GM23248 (cell line): ENCODE measurements at regions not wholly inside any gene's neighbourhood (a gene's known extent, or its start where the extent isn't known, plus 50 kb on each side); places are given as distances from the start of the nearest gene placed in this dataset.

Source experiments
- DNase-seq: peaks from one replicate; pipeline ENCODE4 v3.0.0-alpha.2; 2015
- H2AFZ ChIP-seq: fragments of 200-600 bp; sonication (generic); 2 replicates; pipeline ENCODE4 v1.6.1; 2016; ENCODE audit warnings: antibody characterized with exemption
- H3F3A ChIP-seq: fragments of 200-600 bp; sonication (generic); 2 replicates; pipeline ENCODE4 v1.6.1; 2016; ENCODE audit warnings: mild to moderate bottlenecking, antibody characterized with exemption, mixed run types; ENCODE audit not compliant: insufficient read depth
- H3K27ac ChIP-seq: fragments of 200-600 bp; sonication (generic); 2 replicates; pipeline ENCODE4 v1.5.1; 2016; ENCODE audit warnings: mild to moderate bottlenecking
- H3K27me3 ChIP-seq: fragments of 200-600 bp; sonication (generic); replicated peaks from 2 replicates; pipeline ENCODE4 v1.6.1; 2016; ENCODE audit warnings: mild to moderate bottlenecking; ENCODE audit not compliant: insufficient read depth
- H3K36me3 ChIP-seq: fragments of 200-600 bp; sonication (generic); 2 replicates; pipeline ENCODE4 v1.6.1; 2016; ENCODE audit warnings: low read depth, mild to moderate bottlenecking
- H3K4me1 ChIP-seq: fragments of 200-600 bp; sonication (generic); 2 replicates; pipeline ENCODE4 v1.6.1; 2016; ENCODE audit warnings: mild to moderate bottlenecking; ENCODE audit not compliant: insufficient read depth
- H3K4me2 ChIP-seq: fragments of 200-600 bp; sonication (generic); one replicate; pipeline ENCODE4 v1.6.1; 2016; ENCODE audit warnings: mild to moderate bottlenecking; ENCODE audit not compliant: unreplicated experiment
- H3K4me3 ChIP-seq: fragments of 200-600 bp; sonication (generic); 2 replicates; pipeline ENCODE4 v1.5.1; 2016; ENCODE audit warnings: mild to moderate bottlenecking
- H3K79me2 ChIP-seq: fragments of 200-600 bp; sonication (generic); 2 replicates; pipeline ENCODE4 v1.6.1; 2016; ENCODE audit warnings: mild to moderate bottlenecking; ENCODE audit not compliant: insufficient read depth
- H3K9ac ChIP-seq: fragments of 200-600 bp; sonication (generic); 2 replicates; pipeline ENCODE4 v1.6.1; 2016; ENCODE audit warnings: mild to moderate bottlenecking
- H3K9me2 ChIP-seq: fragments of 200-600 bp; sonication (generic); 2 replicates; pipeline ENCODE4 v1.6.1; 2016; ENCODE audit warnings: mixed run types, mild to moderate bottlenecking, moderate library complexity; ENCODE audit not compliant: insufficient read depth
- H3K9me3 ChIP-seq: fragments of 200-600 bp; sonication (generic); one replicate; pipeline ENCODE4 v1.6.1; 2017; ENCODE audit warnings: low read depth
- H4K20me1 ChIP-seq: fragments of 200-600 bp; sonication (generic); 2 replicates; pipeline ENCODE4 v1.6.0; 2016; ENCODE audit not compliant: insufficient read depth
- EZH2 ChIP-seq: fragments of 200-600 bp; sonication (generic); IDR thresholded peaks from 2 replicates; pipeline ENCODE4 v1.6.1; 2018; ENCODE audit warnings: antibody characterized with exemption, mild to moderate bottlenecking; ENCODE audit not compliant: insufficient read depth, poor library complexity, severe bottlenecking
- EZH2phosphoT487 ChIP-seq: fragments of 200-600 bp; sonication (generic); IDR thresholded peaks from 2 replicates; pipeline ENCODE4 v1.6.1; 2018; ENCODE audit warnings: antibody characterized with exemption, moderate library complexity, mild to moderate bottlenecking, low read depth; ENCODE audit not compliant: insufficient read depth
- WGBS, 2 experiments: methylation state at CpG; one replicate each; pipeline ENCODE4 v1.1.6; 2015 to 2017; ENCODE audit warnings: low lambda C conversion rate in 2 of 2, low coverage in 1 of 2; ENCODE audit errors: missing lambda C conversion rate in 2 of 2; 5-methylcytosine and 5-hydroxymethylcytosine counted together
- in situ Hi-C: fragments of 300-500 bp; cut with MboI; formaldehyde crosslinking; loops from 2 replicates; pipeline ENCODE4 v1.15.0; 2020

GRCh38 chr14:87229131-87229530 lies 763.9 kb downstream of the GALC start:
- Histone ChIP-seq H3K9me2 (no peaks in the 10 kb centered on the region), H2AFZ (no peak overlapping the region), H3K9me3 (no peaks in the 10 kb centered on the region), H3K4me2 (no peak overlapping the region), H3K36me3 (no peaks in the 10 kb centered on the region), H3K27ac (no peak overlapping the region), H3K4me3 (no peak overlapping the region), H4K20me1 (no peaks in the 10 kb centered on the region), H3K79me2 (no peaks in the 10 kb centered on the region), H3K9ac (no peak overlapping the region), H3F3A (no peaks in the 10 kb centered on the region), H3K27me3 (no peaks in the 10 kb centered on the region), H3K4me1 (no peaks in the 10 kb centered on the region)
- in situ Hi-C loops: no loop called here
- DNase-seq: no peak
- 8 to 9% methylated on average over 1 of the region's 1 CpG for WGBS, 2 experiments
- TF ChIP-seq EZH2 (no peak), EZH2phosphoT487 (no peak)

GRCh38 chr14:87217023-87217422 lies 776.0 kb downstream of the GALC start:
- Histone ChIP-seq H3K27ac (no peak overlapping the region), H2AFZ (no peak overlapping the region), H4K20me1 (no peaks in the 10 kb centered on the region), H3K4me1 (no peaks in the 10 kb centered on the region), H3F3A (no peaks in the 10 kb centered on the region), H3K4me2 (no peak overlapping the region), H3K4me3 (no peak overlapping the region), H3K9ac (no peak overlapping the region), H3K9me3 (no peaks in the 10 kb centered on the region), H3K79me2 (no peaks in the 10 kb centered on the region), H3K9me2 (0 out of 2 replicates have a peak, but pooled peaks cover 3% of the 10 kb centered on the region), H3K36me3 (no peaks in the 10 kb centered on the region), H3K27me3 (no peaks in the 10 kb centered on the region)
- TF ChIP-seq EZH2phosphoT487 (no peak), EZH2 (no peak)
- no peak for DNase-seq
- in situ Hi-C loops: no loop called here
- 17 to 31% methylated on average over 3 of the region's 3 CpGs for WGBS, 2 experiments

GRCh38 chr14:87214558-87214957 lies 778.4 kb downstream of the GALC start:
- no peaks in the 10 kb centered on the region for H3K9me3 ChIP-seq
- TF ChIP-seq EZH2phosphoT487 (no peak), EZH2 (no peak)
- no peak overlapping the region for H3K4me2 ChIP-seq
- no peak overlapping the region for H3K9ac ChIP-seq
- H3K27me3 ChIP-seq: no peaks in the 10 kb centered on the region
- H3K79me2 ChIP-seq: no peaks in the 10 kb centered on the region
- no peaks in the 10 kb centered on the region for H3K36me3 ChIP-seq
- no peaks in the 10 kb centered on the region for H4K20me1 ChIP-seq
- WGBS, 2 experiments: 31 to 47% methylated on average over 1 of the region's 1 CpG
- 0 out of 2 replicates have a peak, but pooled peaks cover 3% of the 10 kb centered on the region for H3K9me2 ChIP-seq
- H2AFZ ChIP-seq: no peak overlapping the region
- in situ Hi-C loops: no loop called here
- H3K4me3 ChIP-seq: no peak overlapping the region
- no peak overlapping the region for H3K27ac ChIP-seq
- no peaks in the 10 kb centered on the region for H3K4me1 ChIP-seq
- no peak for DNase-seq
- no peaks in the 10 kb centered on the region for H3F3A ChIP-seq

- no peak overlapping the region for H3K4me3 ChIP-seq
- no peaks in the 10 kb centered on the region for H3K9me3 ChIP-seq
- H3K9me2 ChIP-seq: no peaks in the 10 kb centered on the region
- no peak for DNase-seq
- H3K4me1 ChIP-seq: no peaks in the 10 kb centered on the region
- no peaks in the 10 kb centered on the region for H3K36me3 ChIP-seq
- no peak overlapping the region for H3K27ac ChIP-seq
- TF ChIP-seq EZH2phosphoT487: no peak
- no peak for TF ChIP-seq EZH2
- 43 to 61% methylated on average over 2 of the region's 2 CpGs for WGBS, 2 experiments
- no peak overlapping the region for H3K9ac ChIP-seq
- no peak overlapping the region for H2AFZ ChIP-seq
- no peaks in the 10 kb centered on the region for H3K79me2 ChIP-seq
- no peaks in the 10 kb centered on the region for H3K27me3 ChIP-seq
- in situ Hi-C loops: no loop called here
- no peaks in the 10 kb centered on the region for H4K20me1 ChIP-seq
- no peak overlapping the region for H3K4me2 ChIP-seq
- no peaks in the 10 kb centered on the region for H3F3A ChIP-seq
Observed at GRCh38 chr14:87207756-87208155, 785.2 kb downstream of the GALC start.

- Histone ChIP-seq H4K20me1 (no peaks in the 10 kb centered on the region), H3K4me2 (no peak overlapping the region), H3K27me3 (no peaks in the 10 kb centered on the region), H3K9ac (no peak overlapping the region), H3K4me3 (no peak overlapping the region), H2AFZ (no peak overlapping the region), H3K36me3 (no peaks in the 10 kb centered on the region), H3K9me2 (no peaks in the 10 kb centered on the region), H3K79me2 (no peaks in the 10 kb centered on the region), H3K9me3 (peaks cover 6% of the 10 kb centered on the region), H3K4me1 (no peaks in the 10 kb centered on the region), H3F3A (no peaks in the 10 kb centered on the region), H3K27ac (no peak overlapping the region)
- WGBS, 2 experiments: 12 to 21% methylated on average over 3 of the region's 3 CpGs
- no peak for DNase-seq
- TF ChIP-seq EZH2: no peak
- TF ChIP-seq EZH2phosphoT487: no peak
- in situ Hi-C loops: no loop called here
Observed at GRCh38 chr14:87205811-87206210, 787.2 kb downstream of the GALC start.
